Anterior cingulate cortex (tissue), 58 donors: ENCODE measurements at regions not wholly inside any gene's neighbourhood (a gene's known extent, or its start where the extent isn't known, plus 50 kb on each side); places are given as distances from the start of the nearest gene placed in this dataset.
"Not testable (repeated sequence)": the region's sequence is repeated elsewhere in the genome, so short reads cannot be mapped to it uniquely, and the experiment has no call there.

Experiments
- DNase-seq, 58 donors: peaks; one replicate each; lab custom pipeline; 2025; lab: John Stamatoyannopoulos, UW

DNA sequence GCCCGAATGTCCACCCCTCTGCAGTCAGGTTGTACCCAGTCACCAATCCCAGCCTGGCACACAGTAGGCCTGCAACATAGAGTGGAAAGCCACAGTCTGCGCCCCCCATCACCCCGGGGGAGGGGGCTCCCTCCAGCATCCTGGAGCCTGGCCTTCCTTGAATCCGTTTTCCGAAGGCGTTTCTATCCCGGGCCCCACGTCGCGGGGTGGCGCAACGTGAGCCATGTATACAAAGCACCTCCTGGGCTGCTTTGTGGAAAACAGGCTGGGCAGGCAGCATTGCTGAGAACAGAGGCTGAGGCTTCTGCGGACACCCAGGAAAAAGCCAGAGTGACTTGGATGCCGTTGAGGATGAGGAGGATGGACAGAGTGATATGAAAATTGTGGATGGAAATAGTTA lies 103.3 kb upstream of the USP29 start:
- DNase-seq = peak in 12 of 58 donors; percentile 7 to 49 (median 20)

- no peak for DNase-seq
Measured at GRCh38 chr19:57025491-57025890, 94.3 kb upstream of the USP29 start.

- no peak for DNase-seq
Measured at GRCh38 chr19:57026476-57026875, 93.3 kb upstream of the USP29 start.

DNA sequence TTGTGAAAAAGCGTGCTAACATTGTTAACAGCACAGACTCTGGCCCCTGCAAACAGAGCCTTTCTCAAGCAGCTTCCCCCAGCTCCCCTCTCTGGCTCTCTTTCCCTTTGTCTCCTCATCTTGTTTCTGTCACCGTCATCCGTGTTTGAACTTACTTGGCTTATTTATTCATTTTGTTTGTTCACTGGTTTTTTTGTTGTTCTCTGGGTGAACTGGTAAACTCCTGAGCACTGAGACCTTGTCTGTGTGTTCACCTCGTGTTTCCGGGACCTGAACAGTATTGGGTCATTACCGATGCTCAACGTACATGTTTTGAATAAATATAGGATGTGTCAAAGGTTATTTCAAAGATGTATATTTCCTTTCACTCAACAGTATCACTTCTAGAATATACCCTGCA lies 92.4 kb upstream of the USP29 start:
- no peak for DNase-seq

GRCh38 chr19:57028804-57029525 lies 90.8 kb upstream of the USP29 start:
- no peak for DNase-seq

GRCh38 chr19:57031106-57031505 lies 88.7 kb upstream of the USP29 start:
- DNase-seq = peak in 1 of 58 donors; percentile 19

DNA sequence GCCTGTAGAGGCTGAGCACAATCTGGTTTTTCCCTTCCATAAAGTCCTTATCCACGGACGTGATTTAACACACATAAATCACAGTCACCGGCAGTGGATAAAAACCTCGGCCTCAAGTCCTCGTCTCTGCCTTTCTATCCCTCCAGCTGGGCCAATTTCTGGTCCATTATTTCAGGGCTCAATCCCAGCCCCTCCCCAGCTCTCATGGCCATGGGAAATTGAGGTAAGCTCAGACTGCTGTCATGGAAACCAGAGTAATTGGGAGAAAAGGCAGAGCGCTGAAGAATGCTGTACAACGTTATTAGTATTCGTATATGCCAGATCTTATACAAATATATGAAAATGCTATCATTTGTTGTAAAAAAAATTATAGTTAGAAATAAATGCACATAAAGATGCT lies 86.2 kb upstream of the USP29 start:
- no peak for DNase-seq

GRCh38 chr19:57034544-57034943 lies 85.2 kb upstream of the USP29 start:
- no peak for DNase-seq

DNA sequence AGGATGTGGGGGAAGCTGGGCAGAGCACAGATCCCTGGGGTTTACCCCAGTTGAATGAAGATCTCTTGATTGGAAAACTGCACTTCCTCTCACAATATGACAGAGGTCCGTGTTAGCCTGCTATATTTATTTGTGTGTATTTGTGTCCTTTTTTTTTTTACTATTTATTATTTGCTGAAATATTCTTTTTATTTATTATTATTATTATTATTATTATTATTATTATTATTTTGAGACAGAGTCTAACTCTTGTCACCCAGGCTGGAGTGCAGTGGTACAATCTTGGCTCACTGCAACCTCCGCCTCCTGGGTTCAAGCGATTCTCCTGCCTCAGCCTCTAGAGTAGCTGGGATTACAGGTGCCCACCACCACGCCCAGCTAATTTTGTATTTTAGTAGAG lies 84.0 kb upstream of the USP29 start:
- DNase-seq = not testable (repeated sequence)

DNA sequence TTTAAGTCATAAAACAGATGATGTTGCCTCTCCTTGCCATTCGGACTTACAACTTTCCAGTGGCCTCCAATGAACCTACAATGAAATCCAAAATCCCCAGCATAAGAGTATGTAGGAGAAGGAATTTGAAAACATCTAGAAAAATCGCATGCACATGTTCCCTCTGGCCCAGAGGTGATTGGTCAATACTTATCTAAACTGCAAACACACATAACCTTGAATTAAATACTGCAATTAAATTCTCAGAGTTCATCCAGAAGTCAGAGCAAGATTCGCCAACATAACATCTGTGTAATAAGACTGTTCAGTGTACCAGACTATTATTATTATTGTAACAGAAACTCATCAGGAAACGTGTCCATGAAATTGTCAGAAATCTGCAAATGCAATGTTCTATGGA lies 82.2 kb upstream of the USP29 start:
- DNase-seq = no peak

GRCh38 chr19:57047743-57048142 lies 72.0 kb upstream of the USP29 start:
- DNase-seq = no peak

DNA sequence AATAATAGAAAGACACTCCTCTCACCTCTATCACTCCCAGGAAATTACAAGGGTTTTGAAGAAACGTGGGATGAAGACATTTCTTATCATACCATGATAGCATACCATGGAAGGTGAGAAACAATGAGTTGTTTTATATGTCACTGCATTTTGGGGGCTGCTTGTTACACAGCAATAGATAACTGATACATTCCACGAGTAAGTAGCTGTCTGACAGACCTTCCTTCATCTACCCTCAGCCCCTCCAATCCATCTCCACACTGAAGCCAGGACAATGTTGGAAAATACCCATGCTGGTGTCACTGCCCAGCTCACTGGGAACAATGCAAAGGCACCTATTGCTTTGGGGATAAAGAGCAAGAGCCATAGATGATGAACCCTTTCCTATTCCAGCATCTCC lies 68.9 kb upstream of the USP29 start:
- no peak for DNase-seq

- DNase-seq = peak in 1 of 58 donors; percentile 3
Measured at GRCh38 chr19:57052081-57052480, 67.7 kb upstream of the USP29 start.

DNA sequence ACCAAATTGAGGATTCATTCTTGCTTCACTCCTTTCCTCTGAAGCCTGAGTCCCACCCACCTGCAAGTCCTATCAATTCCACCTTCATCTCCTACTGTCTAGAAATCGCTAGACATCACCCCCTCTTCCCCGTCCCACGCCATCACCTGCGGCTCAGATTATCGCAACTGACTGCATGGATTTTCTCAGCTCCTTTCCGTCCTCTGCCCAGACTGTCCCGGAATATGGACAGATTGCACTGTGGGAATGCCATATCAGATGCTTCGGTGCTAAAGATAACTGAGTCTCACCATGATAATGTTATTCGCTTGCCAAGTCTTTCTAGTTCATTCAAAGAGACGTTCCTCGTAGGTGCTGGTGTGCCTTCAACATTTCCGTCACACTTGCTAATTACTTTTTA lies 66.4 kb upstream of the USP29 start:
- peak in 11 of 58 donors; percentile 1 to 53 (median 17) for DNase-seq

GRCh38 chr19:57055956-57056355 lies 63.8 kb upstream of the USP29 start:
- no peak for DNase-seq

DNA sequence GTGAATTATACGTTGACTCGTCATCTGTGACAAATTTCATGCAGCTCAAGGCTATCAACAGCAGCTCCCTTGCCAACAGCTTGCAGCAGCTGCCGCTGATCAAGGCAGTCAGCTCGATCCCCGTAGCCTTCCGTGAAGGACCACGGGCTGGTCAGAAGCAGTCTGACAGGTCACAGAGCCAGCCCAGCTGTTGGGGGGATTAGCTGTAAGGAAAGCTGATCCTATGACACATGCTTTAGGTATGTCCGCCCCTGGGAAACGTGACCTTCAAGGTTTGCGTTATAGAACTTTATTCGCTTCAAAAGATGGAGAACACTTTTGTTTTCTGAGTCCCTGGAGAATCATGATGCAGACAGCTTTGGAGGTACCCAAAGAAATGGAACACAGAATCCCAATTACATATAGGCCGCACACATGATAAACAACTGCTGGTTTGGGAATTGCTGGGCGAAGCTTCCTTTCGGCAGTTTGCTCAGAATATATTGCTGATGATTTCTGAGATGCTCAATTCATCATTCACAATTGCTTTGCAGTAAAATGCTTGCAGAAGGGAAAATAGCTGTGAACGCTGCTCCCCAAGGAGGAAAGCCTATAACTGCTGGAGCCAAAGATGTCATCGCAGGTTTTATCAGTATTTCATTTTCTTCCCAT lies 62.6 kb upstream of the USP29 start:
- DNase-seq = no peak

- no peak for DNase-seq
Measured at GRCh38 chr19:57058871-57059270, 60.9 kb upstream of the USP29 start.

DNA sequence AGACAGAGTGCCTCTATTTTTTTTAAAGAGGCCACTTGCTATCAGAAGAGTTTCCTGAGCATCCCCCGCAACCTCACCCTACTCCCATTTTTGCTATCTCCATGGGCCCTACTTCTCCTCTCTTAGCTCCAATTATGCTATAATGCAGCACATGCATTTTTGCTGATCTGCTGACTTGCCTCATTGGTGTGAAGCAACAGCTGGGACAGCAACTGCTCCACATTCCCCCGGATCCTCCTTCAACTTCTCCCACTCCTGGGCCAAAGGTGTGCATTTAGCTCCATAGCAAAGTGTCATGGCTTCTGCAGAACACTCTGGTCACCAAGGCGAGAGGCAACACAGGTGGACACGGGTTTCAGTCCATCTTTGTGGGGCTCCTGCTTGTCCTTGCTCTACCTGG lies 56.7 kb upstream of the USP29 start:
- DNase-seq = no peak

DNA sequence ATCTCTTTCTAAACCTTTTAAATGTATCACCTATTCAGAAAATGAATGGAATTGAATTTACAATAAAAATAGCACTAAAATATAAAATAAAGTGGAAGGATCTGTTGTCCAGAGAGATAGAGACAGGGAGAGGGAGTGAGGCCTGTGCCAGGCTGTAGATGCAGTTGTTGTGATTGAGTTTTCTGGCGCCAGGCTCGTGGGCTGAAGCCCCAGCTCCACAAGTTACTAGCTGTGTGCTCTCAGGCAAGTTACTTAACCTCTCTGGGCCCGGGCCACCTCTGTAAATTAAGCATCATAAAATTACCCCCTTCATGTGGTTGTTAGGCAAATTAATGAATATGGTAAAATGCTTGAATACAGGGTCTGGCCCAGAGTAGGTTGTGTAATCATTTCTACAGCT lies 52.3 kb upstream of the USP29 start:
- DNase-seq = no peak

DNA sequence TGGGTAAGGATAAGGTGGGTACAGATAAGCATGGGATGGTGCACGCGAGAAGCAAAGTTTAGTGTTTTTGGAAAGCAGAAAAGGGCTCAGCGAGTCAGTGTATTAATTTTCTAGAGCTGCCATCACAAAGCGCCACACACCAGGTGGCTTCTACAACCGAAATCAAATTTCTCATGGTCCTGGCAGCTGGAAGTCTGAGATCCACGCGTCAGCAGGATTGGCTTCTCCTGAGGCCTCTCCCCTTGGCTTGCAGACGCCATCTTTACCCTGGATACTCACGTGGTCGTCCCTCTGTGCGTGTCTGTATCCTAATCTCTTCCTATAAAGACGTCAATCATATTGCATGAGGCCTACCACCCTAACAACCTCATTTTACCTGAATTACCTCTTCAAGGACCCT lies 51.5 kb upstream of the USP29 start:
- no peak for DNase-seq

- peak in 24 of 58 donors; percentile 1 to 62 (median 11) for DNase-seq
Measured at GRCh38 chr19:57068921-57069697, 50.7 kb upstream of the USP29 start.
